Cardiac fibroblast (primary cell): ENCODE measurements at regions not wholly inside any gene's neighbourhood (a gene's known extent, or its start where the extent isn't known, plus 50 kb on each side); places are given as distances from the start of the nearest gene placed in this dataset.
A peak's percentile ranks its signal among the peaks of the same experiment; 100 is the strongest.

ENCODE experiments used
- DNase-seq, 2 donors: peaks; one replicate each; pipeline versions ENCODE4 v3.0.0 to v3.0.0-alpha.2; 2010; ENCODE audit warnings: low read depth in 2 of 2
- H3K4me3 ChIP-seq, 2 donors: replicated peaks in 1 of 2; 1 replicate in 1 of 2; 2 replicates in 1 of 2; pipeline ENCODE4 v1.5.1; 2011; ENCODE audit warnings: low read depth in 2 of 2, low read length in 2 of 2, mild to moderate bottlenecking in 2 of 2, moderate library complexity in 1 of 2
- TF ChIP-seq, protein P1 (sequence below): IDR thresholded peaks from one replicate; pipeline ENCODE4 v1.5.1; 2011; ENCODE audit warnings: low read depth, mild to moderate bottlenecking, low read length, inconsistent platforms

GRCh38 chr6:145309842-145310535 lies 425.3 kb downstream of the EPM2A start:
- TF ChIP-seq, protein P1, sequence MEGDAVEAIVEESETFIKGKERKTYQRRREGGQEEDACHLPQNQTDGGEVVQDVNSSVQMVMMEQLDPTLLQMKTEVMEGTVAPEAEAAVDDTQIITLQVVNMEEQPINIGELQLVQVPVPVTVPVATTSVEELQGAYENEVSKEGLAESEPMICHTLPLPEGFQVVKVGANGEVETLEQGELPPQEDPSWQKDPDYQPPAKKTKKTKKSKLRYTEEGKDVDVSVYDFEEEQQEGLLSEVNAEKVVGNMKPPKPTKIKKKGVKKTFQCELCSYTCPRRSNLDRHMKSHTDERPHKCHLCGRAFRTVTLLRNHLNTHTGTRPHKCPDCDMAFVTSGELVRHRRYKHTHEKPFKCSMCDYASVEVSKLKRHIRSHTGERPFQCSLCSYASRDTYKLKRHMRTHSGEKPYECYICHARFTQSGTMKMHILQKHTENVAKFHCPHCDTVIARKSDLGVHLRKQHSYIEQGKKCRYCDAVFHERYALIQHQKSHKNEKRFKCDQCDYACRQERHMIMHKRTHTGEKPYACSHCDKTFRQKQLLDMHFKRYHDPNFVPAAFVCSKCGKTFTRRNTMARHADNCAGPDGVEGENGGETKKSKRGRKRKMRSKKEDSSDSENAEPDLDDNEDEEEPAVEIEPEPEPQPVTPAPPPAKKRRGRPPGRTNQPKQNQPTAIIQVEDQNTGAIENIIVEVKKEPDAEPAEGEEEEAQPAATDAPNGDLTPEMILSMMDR: no peak
- H3K4me3 ChIP-seq: no peak overlapping the region
- peak; percentile 15 to 73 for DNase-seq

- H3K4me3 ChIP-seq: no peak overlapping the region
- TF ChIP-seq, protein P1: no peak
- DNase-seq: no peak
Measured at GRCh38 chr6:145312481-145312880, 422.8 kb downstream of the EPM2A start.

DNA sequence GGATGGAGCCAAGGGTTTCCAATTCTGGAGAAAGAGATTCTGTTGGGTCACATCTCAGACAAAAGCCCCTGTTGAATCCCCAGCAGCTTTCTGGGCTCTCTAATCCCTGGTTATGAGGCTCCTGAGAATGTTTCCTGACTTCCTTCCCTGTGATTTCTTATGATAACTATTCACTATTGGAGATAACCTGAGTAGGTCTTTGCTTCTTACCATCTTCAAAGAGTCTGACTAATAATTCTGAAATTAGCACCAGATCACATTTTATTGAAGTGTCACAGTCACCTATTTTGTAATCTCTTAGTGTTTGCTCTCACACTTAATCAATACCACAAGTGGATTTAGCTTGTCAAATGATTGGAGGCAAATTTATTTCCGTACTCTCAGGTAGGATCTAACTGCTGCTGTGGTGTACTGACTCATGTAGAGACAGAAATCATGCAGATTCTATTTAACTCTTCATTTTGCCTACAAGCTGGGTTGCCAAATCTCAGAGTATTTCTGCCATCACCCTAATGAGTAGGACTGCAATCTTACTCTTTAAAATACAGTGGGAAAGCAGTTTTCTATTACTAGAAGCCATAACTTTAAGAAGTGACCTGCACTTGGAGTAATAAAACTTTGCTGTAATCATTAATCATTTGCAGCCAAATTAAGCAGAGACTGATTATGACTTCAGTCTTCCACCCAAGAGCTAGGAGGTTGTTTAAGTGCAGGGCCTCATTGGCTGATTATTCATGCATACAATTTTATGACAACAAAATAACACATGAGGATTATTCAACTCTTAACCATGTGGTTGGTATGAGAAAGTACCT lies 422.1 kb downstream of the EPM2A start:
- no peak overlapping the region for H3K4me3 ChIP-seq
- TF ChIP-seq, protein P1: no peak
- no peak for DNase-seq

- DNase-seq: no peak
- H3K4me3 ChIP-seq: no peak overlapping the region
- TF ChIP-seq, protein P1: no peak
Measured at GRCh38 chr6:145315982-145316600, 419.2 kb downstream of the EPM2A start.

- TF ChIP-seq, protein P1: no peak
- no peak overlapping the region for H3K4me3 ChIP-seq
- DNase-seq: no peak
Measured at GRCh38 chr6:145318952-145319351, 416.4 kb downstream of the EPM2A start.

DNA sequence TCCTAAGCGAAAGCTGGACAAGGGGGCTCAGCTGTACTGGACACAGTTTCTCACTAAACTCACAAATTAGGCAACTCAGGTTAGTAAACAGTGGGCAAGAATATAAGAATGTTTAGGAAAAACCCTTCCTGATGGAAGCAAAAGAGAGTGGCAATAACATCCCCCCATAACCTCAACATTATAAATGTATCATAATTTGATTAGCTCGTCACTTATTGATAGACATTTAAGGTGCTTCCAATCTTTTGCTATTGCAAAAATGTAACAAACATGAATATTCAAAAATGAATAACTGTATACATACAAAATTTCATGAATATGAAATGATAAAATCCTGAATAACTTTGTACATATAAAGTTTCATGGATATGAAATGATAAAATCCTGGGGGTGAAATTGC lies 415.7 kb downstream of the EPM2A start:
- TF ChIP-seq, protein P1: no peak
- no peak for DNase-seq
- H3K4me3 ChIP-seq: no peak overlapping the region
